Activated naive CD8-positive, alpha-beta T cell treated with anti-CD3 and anti-CD28 coated beads, Interleukin-2, amount 50 U/mL, for 16 hours (primary cell): ENCODE measurements at regions not wholly inside any gene's neighbourhood (a gene's known extent, or its start where the extent isn't known, plus 50 kb on each side); places are given as distances from the start of the nearest gene placed in this dataset.
"Not testable (repeated sequence)": the region's sequence is repeated elsewhere in the genome, so short reads cannot be mapped to it uniquely, and the experiment has no call there.

Source experiments
- DNase-seq: peaks from one replicate; pipeline ENCODE4 v3.0.0-alpha.2; 2020; ENCODE audit warnings: low read depth, low spot score

- no peak for DNase-seq
These were observed 177.3 kb downstream of the BANP start for GRCh38 chr16:88128556-88128955.

- not testable (repeated sequence) for DNase-seq
These were observed 177.9 kb downstream of the BANP start for GRCh38 chr16:88129133-88129532.

- no peak for DNase-seq
These were observed 178.8 kb downstream of the BANP start for GRCh38 chr16:88130016-88130415.

- no peak for DNase-seq
These were observed 179.4 kb downstream of the BANP start for GRCh38 chr16:88130681-88131080.

GRCh38 chr16:88131256-88131655 lies 180.0 kb downstream of the BANP start:
- DNase-seq, result no peak

GRCh38 chr16:88131966-88132365 lies 180.7 kb downstream of the BANP start:
- DNase-seq, result no peak

- no peak for DNase-seq
These were observed 181.7 kb downstream of the BANP start for GRCh38 chr16:88132836-88133506.

- no peak for DNase-seq
These were observed 182.2 kb downstream of the BANP start for GRCh38 chr16:88133507-88133843.

GRCh38 chr16:88134172-88134898 lies 183.1 kb downstream of the BANP start:
- DNase-seq, result not testable (repeated sequence)

- DNase-seq, result not testable (repeated sequence)
These were observed 183.9 kb downstream of the BANP start for GRCh38 chr16:88134899-88135682.

- not testable (repeated sequence) for DNase-seq
These were observed 185.0 kb downstream of the BANP start for GRCh38 chr16:88136211-88136713.

- DNase-seq, result not testable (repeated sequence)
These were observed 185.7 kb downstream of the BANP start for GRCh38 chr16:88136939-88137338.

GRCh38 chr16:88139141-88139540 lies 187.9 kb downstream of the BANP start:
- DNase-seq, result not testable (repeated sequence)

GRCh38 chr16:88140195-88140594 lies 189.0 kb downstream of the BANP start:
- not testable (repeated sequence) for DNase-seq

- no peak for DNase-seq
These were observed 190.3 kb downstream of the BANP start for GRCh38 chr16:88141580-88141979.

GRCh38 chr16:88142056-88142935 lies 191.1 kb downstream of the BANP start:
- DNase-seq, result not testable (repeated sequence)

GRCh38 chr16:88143122-88144027 lies 192.1 kb downstream of the BANP start:
- not testable (repeated sequence) for DNase-seq

GRCh38 chr16:88144028-88144511 lies 192.8 kb downstream of the BANP start:
- no peak for DNase-seq

- not testable (repeated sequence) for DNase-seq
These were observed 194.1 kb downstream of the BANP start for GRCh38 chr16:88145376-88145775.

- not testable (repeated sequence) for DNase-seq
These were observed 194.7 kb downstream of the BANP start for GRCh38 chr16:88145824-88146405.
